ENCODE measurements at regions not wholly inside any gene's neighbourhood (a gene's known extent, or its start where the extent isn't known, plus 50 kb on each side); places are given as distances from the start of the nearest gene placed in this dataset.

GRCh38 chr5:152900332-152900731, 495.3 kb upstream of the NMUR2 start:
- no peaks in the 10 kb centered on the region for H3K4me1 ChIP-seq
- H3K27me3 ChIP-seq: no peaks in the 10 kb centered on the region
- no peak for TF ChIP-seq POLR2A (IDR thresholded peaks at IDR 0.05)
- no peak for TF ChIP-seq POLR2AphosphoS5 (IDR thresholded peaks at IDR 0.05)
- no peak for TF ChIP-seq EP300 (IDR thresholded peaks at IDR 0.05)
- TF ChIP-seq, protein P1, sequence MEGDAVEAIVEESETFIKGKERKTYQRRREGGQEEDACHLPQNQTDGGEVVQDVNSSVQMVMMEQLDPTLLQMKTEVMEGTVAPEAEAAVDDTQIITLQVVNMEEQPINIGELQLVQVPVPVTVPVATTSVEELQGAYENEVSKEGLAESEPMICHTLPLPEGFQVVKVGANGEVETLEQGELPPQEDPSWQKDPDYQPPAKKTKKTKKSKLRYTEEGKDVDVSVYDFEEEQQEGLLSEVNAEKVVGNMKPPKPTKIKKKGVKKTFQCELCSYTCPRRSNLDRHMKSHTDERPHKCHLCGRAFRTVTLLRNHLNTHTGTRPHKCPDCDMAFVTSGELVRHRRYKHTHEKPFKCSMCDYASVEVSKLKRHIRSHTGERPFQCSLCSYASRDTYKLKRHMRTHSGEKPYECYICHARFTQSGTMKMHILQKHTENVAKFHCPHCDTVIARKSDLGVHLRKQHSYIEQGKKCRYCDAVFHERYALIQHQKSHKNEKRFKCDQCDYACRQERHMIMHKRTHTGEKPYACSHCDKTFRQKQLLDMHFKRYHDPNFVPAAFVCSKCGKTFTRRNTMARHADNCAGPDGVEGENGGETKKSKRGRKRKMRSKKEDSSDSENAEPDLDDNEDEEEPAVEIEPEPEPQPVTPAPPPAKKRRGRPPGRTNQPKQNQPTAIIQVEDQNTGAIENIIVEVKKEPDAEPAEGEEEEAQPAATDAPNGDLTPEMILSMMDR (IDR thresholded peaks at IDR 0.05): no peak
- H3K36me3 ChIP-seq: no peaks in the 10 kb centered on the region
- intact Hi-C loops (cut with DNase I): no loop called here
- WGBS, 2 donors: 56 to 66% methylated on average over 2 of the region's 2 CpGs
- DNase-seq: no peak
- no peak overlapping the region for H3K27ac ChIP-seq
- no peaks in the 10 kb centered on the region for H3K9me3 ChIP-seq
- no peak overlapping the region for H3K4me3 ChIP-seq

DNA sequence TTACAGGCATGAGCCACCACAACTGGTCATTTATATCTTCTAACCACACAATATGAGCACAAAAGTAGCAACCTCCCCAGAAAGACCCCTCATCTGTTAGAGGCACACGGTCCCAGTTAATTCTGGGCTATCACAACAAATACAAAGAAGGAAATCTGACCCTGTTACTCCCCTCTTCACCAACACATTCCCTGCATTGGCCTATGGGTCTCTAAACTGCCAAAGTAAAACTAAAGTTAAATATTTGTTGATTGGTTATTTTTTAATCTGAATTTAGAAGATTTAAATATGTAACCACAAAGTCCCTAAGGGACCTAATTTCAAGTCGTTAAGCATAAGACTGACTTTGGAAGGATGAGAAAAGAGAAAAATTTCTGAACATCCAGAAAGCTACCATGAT, 496.7 kb upstream of the NMUR2 start:
- H3K27ac ChIP-seq: no peak overlapping the region
- H3K4me1 ChIP-seq: no peaks in the 10 kb centered on the region

GRCh38 chr5:152905286-152905685, 500.2 kb upstream of the NMUR2 start:
- Histone ChIP-seq H3K27ac (no peak overlapping the region), H3K36me3 (no peaks in the 10 kb centered on the region), H3K27me3 (no peaks in the 10 kb centered on the region), H3K9me3 (no peaks in the 10 kb centered on the region), H3K4me3 (no peak overlapping the region), H3K4me1 (no peaks in the 10 kb centered on the region)
- TF ChIP-seq, protein P1 (IDR thresholded peaks at IDR 0.05): no peak
- TF ChIP-seq POLR2AphosphoS5 (IDR thresholded peaks at IDR 0.05): no peak
- no peak for TF ChIP-seq EP300 (IDR thresholded peaks at IDR 0.05)
- no peak for TF ChIP-seq POLR2A (IDR thresholded peaks at IDR 0.05)
- no peak for DNase-seq
- intact Hi-C loops (cut with DNase I): no loop called here
- WGBS, 2 donors: 30 to 45% methylated on average over 1 of the region's 1 CpG

More for the DNA sequence above, 496.7 kb upstream of the NMUR2 start:
- Histone ChIP-seq H3K36me3 (no peaks in the 10 kb centered on the region), H3K9me3 (no peaks in the 10 kb centered on the region), H3K4me3 (no peak overlapping the region), H3K27me3 (no peaks in the 10 kb centered on the region)
- TF ChIP-seq, protein P1 (IDR thresholded peaks at IDR 0.05): no peak
- TF ChIP-seq POLR2A (IDR thresholded peaks at IDR 0.05) (no peak), EP300 (IDR thresholded peaks at IDR 0.05) (no peak), POLR2AphosphoS5 (IDR thresholded peaks at IDR 0.05) (no peak)
- DNase-seq: no peak
- intact Hi-C loops (cut with DNase I): no loop called here
- 58 to 69% methylated on average over 2 of the region's 2 CpGs for WGBS, 2 donors

GRCh38 chr5:152907488-152908245, 502.6 kb upstream of the NMUR2 start:
- intact Hi-C loops (cut with DNase I): no loop called here
- no peak for DNase-seq

DNA sequence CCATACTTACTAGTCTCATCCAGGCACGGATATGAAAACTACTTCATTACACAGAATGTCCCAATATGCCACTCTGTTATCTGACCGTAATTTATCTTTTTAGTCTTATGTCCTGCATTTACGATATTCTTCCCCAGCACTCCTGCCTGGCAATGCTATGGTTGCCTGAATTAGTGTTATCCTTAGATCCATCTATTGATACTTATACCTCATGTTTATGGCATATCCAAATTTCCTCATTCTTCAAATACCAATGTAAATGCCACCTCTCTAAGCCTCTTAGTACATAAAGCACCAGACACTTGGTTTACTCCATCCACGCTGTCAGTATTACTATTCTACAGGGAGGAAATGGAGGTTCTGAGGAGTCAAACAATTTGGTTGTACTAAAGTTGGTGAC, 507.8 kb upstream of the NMUR2 start:
- 67 to 69% methylated on average over 4 of the region's 4 CpGs for WGBS, 2 donors
- Histone ChIP-seq H3K27ac (no peak overlapping the region), H3K4me3 (no peak overlapping the region), H3K27me3 (no peaks in the 10 kb centered on the region), H3K4me1 (no peaks in the 10 kb centered on the region), H3K9me3 (no peaks in the 10 kb centered on the region), H3K36me3 (no peaks in the 10 kb centered on the region)
- TF ChIP-seq, protein P1 (IDR thresholded peaks at IDR 0.05): no peak
- TF ChIP-seq POLR2AphosphoS5 (IDR thresholded peaks at IDR 0.05): no peak
- no peak for TF ChIP-seq EP300 (IDR thresholded peaks at IDR 0.05)
- no peak for TF ChIP-seq POLR2A (IDR thresholded peaks at IDR 0.05)
- intact Hi-C loops (cut with DNase I): no loop called here
- no peak for DNase-seq

More at GRCh38 chr5:152907488-152908245, 502.6 kb upstream of the NMUR2 start:
- Histone ChIP-seq H3K27ac (no peak overlapping the region), H3K36me3 (no peaks in the 10 kb centered on the region), H3K9me3 (no peaks in the 10 kb centered on the region), H3K27me3 (no peaks in the 10 kb centered on the region), H3K4me1 (no peaks in the 10 kb centered on the region), H3K4me3 (no peak overlapping the region)
- 84 to 85% methylated on average over 5 of the region's 5 CpGs for WGBS, 2 donors
- TF ChIP-seq POLR2A (IDR thresholded peaks at IDR 0.05) (no peak), POLR2AphosphoS5 (IDR thresholded peaks at IDR 0.05) (no peak), EP300 (IDR thresholded peaks at IDR 0.05) (no peak)

Measured in sigmoid colon (tissue), 6 donors.